Sigmoid colon (tissue), 6 donors: ENCODE measurements at regions not wholly inside any gene's neighbourhood (a gene's known extent, or its start where the extent isn't known, plus 50 kb on each side); places are given as distances from the start of the nearest gene placed in this dataset.

Experiments used
- DNase-seq: peaks from one replicate; pipeline ENCODE4 v3.0.0-alpha.2; 2019
- H3K27ac ChIP-seq, 4 donors: fragments of 200-600 bp; sonication (generic); one replicate each; pipeline ENCODE4 v1.5.1; 2016 to 2019; ENCODE audit warnings: mild to moderate bottlenecking in 1 of 4
- H3K27me3 ChIP-seq, 3 donors: fragments of 200-600 bp; sonication (generic); one replicate each; pipeline ENCODE4 v1.5.1; 2019; ENCODE audit warnings: mild to moderate bottlenecking in 1 of 3
- H3K36me3 ChIP-seq, 4 donors: fragments of 200-600 bp; sonication (generic); one replicate each; pipeline ENCODE4 v1.5.1; 2016 to 2019
- H3K4me1 ChIP-seq, 4 donors: fragments of 200-600 bp; sonication (generic); one replicate each; pipeline ENCODE4 v1.5.1; 2017 to 2019
- H3K4me3 ChIP-seq, 4 donors: fragments of 200-600 bp; sonication (generic); one replicate each; pipeline ENCODE4 v1.5.1; 2017 to 2019; ENCODE audit warnings: mild to moderate bottlenecking in 2 of 4, moderate library complexity in 1 of 4
- H3K9me3 ChIP-seq, 4 donors: fragments of 200-600 bp in 3 of 4; sonication (generic) in 3 of 4; one replicate each; pipeline versions ENCODE4 v1.5.1 to v1.6.1; 2013 to 2019
- CTCF ChIP-seq, 4 experiments: fragments of 450-650 bp in 3 of 4; fragments of 200-600 bp in 1 of 4; IDR thresholded peaks; one replicate each; pipeline ENCODE4 v1.5.1; 2016 to 2019; ENCODE audit warnings: antibody characterized with exemption in 4 of 4, mild to moderate bottlenecking in 3 of 4, moderate library complexity in 2 of 4
- EP300 ChIP-seq, 4 donors: sonication (generic); formaldehyde crosslinking; IDR thresholded peaks; one replicate each; pipeline ENCODE4 v1.6.1; 2017; ENCODE audit warnings: antibody characterized with exemption in 4 of 4
- POLR2A ChIP-seq, 2 donors: fragments of 450-650 bp; IDR thresholded peaks; one replicate each; pipeline ENCODE4 v1.6.1; 2016; ENCODE audit warnings: antibody characterized with exemption in 2 of 2, mild to moderate bottlenecking in 2 of 2, moderate library complexity in 2 of 2
- POLR2AphosphoS5 ChIP-seq, 4 donors: sonication (generic); formaldehyde crosslinking; IDR thresholded peaks; one replicate each; pipeline ENCODE4 v1.6.1; 2017; ENCODE audit warnings: antibody characterized with exemption in 4 of 4
- WGBS, 2 donors: extraction: QIAGEN DNeasy Blood & Tissue Kit; methylation state at CpG; one replicate each; pipeline ENCODE4 v1.1.7; 2013; 5-methylcytosine and 5-hydroxymethylcytosine counted together
- intact Hi-C: fragments of 100-400 bp; cut with DNase I; formaldehyde crosslinking; loops from one replicate; pipeline ENCODE4 v1.15.1; 2023
- donor health status: healthy with polysubstance abuse.
- donor health status: healthy.

- H3K9me3 ChIP-seq = no peaks in the 10 kb centered on the region
- TF ChIP-seq POLR2A (IDR thresholded peaks at IDR 0.05) (peak; percentile 49 to 69), POLR2AphosphoS5 (IDR thresholded peaks at IDR 0.05) (peak; percentile 72 to 89 (median 84)), CTCF (IDR thresholded peaks at IDR 0.05) (no peak), EP300 (IDR thresholded peaks at IDR 0.05) (peak; percentile 65 to 96 (median 80))
- no peaks in the 10 kb centered on the region for H3K36me3 ChIP-seq
- H3K27me3 ChIP-seq = no peaks in the 10 kb centered on the region
- intact Hi-C loops = loop anchor here (5.0 kb wide), 1 partner anchor 38 kb away; no protein-coding TSS in a partner anchor
- H3K4me1 ChIP-seq = peaks cover 0 to 59% (median 54%) of the 10 kb centered on the region in 4 donors
- WGBS, 2 donors = 69% methylated on average over 10 of the region's 10 CpGs
- H3K27ac ChIP-seq = peak overlapping the region; percentile 96 to 99 (median 98)
- peak overlapping the region in 2 of 4 donors; percentile 12 to 73 for H3K4me3 ChIP-seq
- DNase-seq = peak; percentile 95
Measured at GRCh38 chr14:73789989-73790581, 61.5 kb upstream of the PTGR2 start.

- TF ChIP-seq EP300 (IDR thresholded peaks at IDR 0.05) (no peak), POLR2AphosphoS5 (IDR thresholded peaks at IDR 0.05) (no peak), POLR2A (IDR thresholded peaks at IDR 0.05) (no peak), CTCF (IDR thresholded peaks at IDR 0.05) (no peak)
- Histone ChIP-seq H3K4me1 (peaks cover 0 to 59% (median 55%) of the 10 kb centered on the region in 4 donors), H3K36me3 (no peaks in the 10 kb centered on the region), H3K27ac (peak overlapping the region; percentile 96 to 99 (median 98)), H3K9me3 (no peaks in the 10 kb centered on the region), H3K27me3 (no peaks in the 10 kb centered on the region), H3K4me3 (peak overlapping the region in 2 of 4 donors; percentile 12 to 73)
- intact Hi-C loops = loop anchor here (5.0 kb wide), 1 partner anchor 37 kb away; no protein-coding TSS in a partner anchor
- 88 to 91% methylated on average over 6 of the region's 6 CpGs for WGBS, 2 donors
- peak; percentile 62 for DNase-seq
Measured at GRCh38 chr14:73788701-73789551, 62.7 kb upstream of the PTGR2 start.

GRCh38 chr14:73788317-73788598, 63.4 kb upstream of the PTGR2 start:
- intact Hi-C loops = loop anchor here (5.0 kb wide), 1 partner anchor 36 kb away; no protein-coding TSS in a partner anchor
- H3K4me3 ChIP-seq = peak overlapping the region in 2 of 4 donors; percentile 73 to 77
- TF ChIP-seq EP300 (IDR thresholded peaks at IDR 0.05) = no peak
- no peak for TF ChIP-seq POLR2A (IDR thresholded peaks at IDR 0.05)
- TF ChIP-seq POLR2AphosphoS5 (IDR thresholded peaks at IDR 0.05) = no peak
- TF ChIP-seq CTCF (IDR thresholded peaks at IDR 0.05) = no peak
- peaks cover 0 to 62% (median 58%) of the 10 kb centered on the region in 4 donors for H3K4me1 ChIP-seq
- no peaks in the 10 kb centered on the region for H3K36me3 ChIP-seq
- WGBS, 2 donors = 52 to 71% methylated on average over 4 of the region's 4 CpGs
- H3K27ac ChIP-seq = peak overlapping the region; percentile 96 to 99 (median 98)
- H3K9me3 ChIP-seq = no peaks in the 10 kb centered on the region
- DNase-seq = peak; percentile 36
- H3K27me3 ChIP-seq = no peaks in the 10 kb centered on the region

- intact Hi-C loops = loop anchor here (5.0 kb wide), 1 partner anchor 35 kb away; no protein-coding TSS in a partner anchor
- 1% methylated on average over 17 of the region's 17 CpGs for WGBS, 2 donors
- DNase-seq = peak; percentile 52
- Histone ChIP-seq H3K4me1 (peaks cover 0 to 67% (median 63%) of the 10 kb centered on the region in 4 donors), H3K27ac (peak overlapping the region; percentile 96 to 99 (median 98)), H3K4me3 (peak overlapping the region; percentile 51 to 77 (median 70)), H3K9me3 (no peaks in the 10 kb centered on the region), H3K27me3 (no peaks in the 10 kb centered on the region), H3K36me3 (no peaks in the 10 kb centered on the region)
- TF ChIP-seq POLR2AphosphoS5 (IDR thresholded peaks at IDR 0.05) = no peak
- TF ChIP-seq POLR2A (IDR thresholded peaks at IDR 0.05) = no peak
- no peak for TF ChIP-seq CTCF (IDR thresholded peaks at IDR 0.05)
- TF ChIP-seq EP300 (IDR thresholded peaks at IDR 0.05) = no peak
Measured at GRCh38 chr14:73787486-73788316, 63.9 kb upstream of the PTGR2 start.
